H1 (cell line): ENCODE measurements at regions not wholly inside any gene's neighbourhood (a gene's known extent, or its start where the extent isn't known, plus 50 kb on each side); places are given as distances from the start of the nearest gene placed in this dataset.

Source experiments
- CTCF ChIA-PET: fragments of 300-600 bp; sonication (Branson Sonifier 250); formaldehyde crosslinking; loops from one replicate; lab custom pipeline; 2021; ENCODE audit not compliant: partially characterized antibody; lab: Charles Lee
- POLR2A ChIA-PET: fragments of 300-600 bp; sonication (Branson Sonifier 250); formaldehyde crosslinking; loops from one replicate; lab custom pipeline; 2021; ENCODE audit warnings: inconsistent platforms; ENCODE audit not compliant: partially characterized antibody; lab: Charles Lee
- DNase-seq, 2 experiments: peaks; one replicate each; pipeline versions ENCODE4 v3.0.0 to v3.0.0-alpha.2; 2010 to 2022; ENCODE audit warnings: low spot score in 2 of 2, low read depth in 1 of 2, mixed read lengths in 1 of 2
- FAIRE-seq: peaks from 2 replicates; lab custom pipeline; 2011; peaks lifted over from hg19 to GRCh38; lab: Jason Lieb, UNC
- H2AFZ ChIP-seq: 2 replicates; pipeline ENCODE4 v1.8.1; 2012; ENCODE audit warnings: low read length, inconsistent platforms
- H2AK5ac ChIP-seq: 2 replicates; pipeline ENCODE4 v1.6.1; 2013; ENCODE audit warnings: low read depth, low read length
- H2BK120ac ChIP-seq: replicated peaks from 2 replicates; pipeline ENCODE3; 2013; ENCODE audit warnings: low read depth, low read length, inconsistent platforms
- H2BK12ac ChIP-seq: 2 replicates; pipeline ENCODE4 v1.6.1; 2013; ENCODE audit warnings: low read depth, low read length
- H2BK15ac ChIP-seq: 2 replicates; pipeline ENCODE4 v1.6.1; 2013; ENCODE audit warnings: low read length
- H2BK20ac ChIP-seq: 2 replicates; pipeline ENCODE4 v1.6.1; 2013; ENCODE audit warnings: low read length
- H2BK5ac ChIP-seq: 2 replicates; pipeline ENCODE4 v1.6.1; 2013; ENCODE audit warnings: low read depth, low read length
- H3K14ac ChIP-seq: 2 replicates; pipeline ENCODE4 v1.6.1; 2013; ENCODE audit warnings: inconsistent platforms; ENCODE audit not compliant: insufficient read length
- H3K18ac ChIP-seq: 2 replicates; pipeline ENCODE4 v1.6.1; 2013; ENCODE audit warnings: low read length; ENCODE audit errors: extremely low read depth
- H3K23ac ChIP-seq: 2 replicates; pipeline ENCODE4 v1.6.1; 2013; ENCODE audit warnings: inconsistent platforms; ENCODE audit not compliant: insufficient read length
- H3K23me2 ChIP-seq: 2 replicates; pipeline ENCODE4 v1.6.1; 2013; ENCODE audit warnings: low read depth, low read length
- H3K27ac ChIP-seq: 2 replicates; pipeline ENCODE4 v1.6.1; 2011; ENCODE audit warnings: low read depth, low read length, inconsistent platforms
- H3K27me3 ChIP-seq, 4 experiments: replicated peaks in 1 of 4; 1 replicate in 1 of 4; 2 replicates in 3 of 4; pipeline versions ENCODE4 v1.6.1 to v1.8.1; 2011 to 2013; ENCODE audit warnings: low read length in 3 of 4, mild to moderate bottlenecking in 3 of 4, inconsistent platforms in 2 of 4, mixed read lengths in 2 of 4, moderate library complexity in 1 of 4; ENCODE audit not compliant: control insufficient read depth in 3 of 4, insufficient read depth in 3 of 4; ENCODE audit errors: extremely low read depth in 1 of 4
- H3K36me3 ChIP-seq, 4 experiments: 2 replicates each; pipeline versions ENCODE4 v1.6.1 to v1.8.1; 2011 to 2013; ENCODE audit warnings: mild to moderate bottlenecking in 4 of 4, low read length in 3 of 4, moderate library complexity in 2 of 4, control low read depth in 1 of 4, inconsistent platforms in 1 of 4; ENCODE audit not compliant: insufficient read depth in 4 of 4, control insufficient read depth in 2 of 4
- H3K4ac ChIP-seq: replicated peaks from 2 replicates; pipeline ENCODE3; 2013; ENCODE audit warnings: low read length, low read depth, mixed read lengths, inconsistent platforms; ENCODE audit not compliant: insufficient read length
- H3K4me1 ChIP-seq, 4 experiments: replicated peaks in 1 of 4; 1 replicate in 1 of 4; 2 replicates in 3 of 4; pipeline versions ENCODE4 v1.6.1 to v1.8.1; 2011 to 2013; ENCODE audit warnings: low read length in 3 of 4, inconsistent platforms in 2 of 4, mixed read lengths in 1 of 4; ENCODE audit not compliant: insufficient read depth in 4 of 4, control insufficient read depth in 3 of 4
- H3K4me2 ChIP-seq, 2 experiments: 2 replicates each; pipeline versions ENCODE4 v1.6.1 to v1.8.1; 2011 to 2013; ENCODE audit warnings: low read depth in 2 of 2, low read length in 2 of 2, control low read depth in 1 of 2, inconsistent platforms in 1 of 2, mild to moderate bottlenecking in 1 of 2; ENCODE audit not compliant: insufficient read depth in 1 of 2
- H3K4me3 ChIP-seq, 4 experiments: fragments of 200-600, 300-600 bp in 1 of 4; sonication (generic), shearing (Covaris generic), sonication (Bioruptor Twin) in 1 of 4; 2 replicates each; pipeline versions ENCODE4 v1.5.1 to v1.8.1; 2011 to 2016; ENCODE audit warnings: low read length in 4 of 4, low read depth in 3 of 4, control low read depth in 2 of 4, inconsistent platforms in 2 of 4, mild to moderate bottlenecking in 2 of 4, mixed read lengths in 1 of 4, moderate library complexity in 1 of 4; ENCODE audit not compliant: insufficient read depth in 2 of 4; ENCODE audit errors: extremely low read depth in 1 of 4
- H3K56ac ChIP-seq: replicated peaks from 2 replicates; pipeline ENCODE3; 2013; ENCODE audit warnings: low read depth, mild to moderate bottlenecking, mixed read lengths, low read length, inconsistent platforms; ENCODE audit not compliant: insufficient read length
- H3K79me1 ChIP-seq: 2 replicates; pipeline ENCODE4 v1.6.1; 2013; ENCODE audit warnings: low read depth, low read length, control low read depth
- H3K79me2 ChIP-seq, 2 experiments: 2 replicates each; pipeline versions ENCODE4 v1.6.1 to v1.8.1; 2012 to 2013; ENCODE audit warnings: low read length in 2 of 2, mild to moderate bottlenecking in 2 of 2, inconsistent platforms in 1 of 2; ENCODE audit not compliant: insufficient read depth in 2 of 2, control insufficient read depth in 1 of 2
- H3K9ac ChIP-seq, 4 experiments: replicated peaks in 1 of 4; 1 replicate in 1 of 4; 2 replicates in 3 of 4; pipeline versions ENCODE4 v1.6.1 to v1.8.1; 2011 to 2013; ENCODE audit warnings: low read depth in 3 of 4, low read length in 3 of 4, control low read depth in 2 of 4, mild to moderate bottlenecking in 2 of 4, moderate library complexity in 2 of 4, inconsistent platforms in 1 of 4; ENCODE audit errors: extremely low read depth in 1 of 4
- H3K9me3 ChIP-seq, 2 experiments: 2 replicates each; pipeline versions ENCODE4 v1.6.1 to v1.8.1; 2012 to 2013; ENCODE audit warnings: mild to moderate bottlenecking in 2 of 2, moderate library complexity in 2 of 2, control low read depth in 1 of 2, inconsistent platforms in 1 of 2, low read depth in 1 of 2, low read length in 1 of 2, mixed read lengths in 1 of 2; ENCODE audit not compliant: insufficient read depth in 2 of 2
- H4K20me1 ChIP-seq, 2 experiments: replicated peaks in 1 of 2; 2 replicates each; pipeline versions ENCODE3 to v1.8.1; 2011 to 2013; ENCODE audit warnings: inconsistent platforms in 2 of 2, low read length in 2 of 2, mild to moderate bottlenecking in 1 of 2; ENCODE audit not compliant: insufficient read depth in 2 of 2, control insufficient read depth in 1 of 2
- H4K5ac ChIP-seq: 2 replicates; pipeline ENCODE4 v1.6.1; 2013; ENCODE audit warnings: low read length, low read depth, mixed read lengths, inconsistent platforms; ENCODE audit not compliant: insufficient read length
- H4K8ac ChIP-seq: 2 replicates; pipeline ENCODE4 v1.8.0; 2013; ENCODE audit warnings: mild to moderate bottlenecking, moderate library complexity, low read length, inconsistent platforms; ENCODE audit not compliant: insufficient read depth; ENCODE audit errors: extremely low read depth
- H4K91ac ChIP-seq: replicated peaks from 2 replicates; pipeline ENCODE3; 2013; ENCODE audit warnings: low read length, mixed read lengths, inconsistent platforms; ENCODE audit not compliant: insufficient read length
- ATF3 ChIP-seq: IDR thresholded peaks from 2 replicates; pipeline ENCODE4 v1.6.1; 2011; ENCODE audit warnings: low read depth, mild to moderate bottlenecking, low read length; ENCODE audit not compliant: insufficient read depth
- BACH1 ChIP-seq: IDR thresholded peaks from 2 replicates; pipeline ENCODE4 v1.6.1; 2012; ENCODE audit warnings: low read length, improper control_type of control experiment
- BRCA1 ChIP-seq: IDR thresholded peaks from 2 replicates; pipeline ENCODE4 v1.6.1; 2012; ENCODE audit warnings: low read depth, low read length, improper control_type of control experiment
- CHD2 ChIP-seq: IDR thresholded peaks from 2 replicates; pipeline ENCODE4 v1.6.1; 2012; ENCODE audit warnings: low read length, improper control_type of control experiment
- FOSL1 ChIP-seq: IDR thresholded peaks from 2 replicates; pipeline ENCODE4 v1.6.1; 2011; ENCODE audit warnings: mild to moderate bottlenecking, low read depth, low read length, moderate library complexity; ENCODE audit not compliant: insufficient read depth
- GABPA ChIP-seq: IDR thresholded peaks from 2 replicates; pipeline ENCODE4 v1.6.1; 2011; ENCODE audit warnings: mild to moderate bottlenecking, low read length, moderate library complexity, borderline replicate concordance; ENCODE audit not compliant: insufficient read depth
- HDAC2 ChIP-seq, 2 experiments: fragments of 300-600 bp in 1 of 2; sonication (generic) in 1 of 2; IDR thresholded peaks; 2 replicates each; pipeline ENCODE4 v1.6.1; 2011 to 2012; ENCODE audit warnings: low read depth in 2 of 2, low read length in 2 of 2, mild to moderate bottlenecking in 2 of 2, moderate library complexity in 2 of 2, borderline replicate concordance in 1 of 2, inconsistent platforms in 1 of 2
- KDM1A ChIP-seq: fragments of 200-600, 300-600 bp; sonication (generic); IDR thresholded peaks from 2 replicates; pipeline ENCODE4 v1.7.1; 2016; ENCODE audit warnings: mild to moderate bottlenecking, low read length, borderline replicate concordance
- MAX ChIP-seq: IDR thresholded peaks from 2 replicates; pipeline ENCODE4 v1.6.1; 2012; ENCODE audit warnings: inconsistent platforms
- POLR2AphosphoS5 ChIP-seq: IDR thresholded peaks from 2 replicates; pipeline ENCODE4 v1.6.1; 2011; ENCODE audit warnings: low read depth, low read length
- RBBP5 ChIP-seq: IDR thresholded peaks from 2 replicates; pipeline ENCODE4 v1.7.1; 2012; ENCODE audit warnings: low read depth, mild to moderate bottlenecking, inconsistent platforms, low read length, moderate library complexity, borderline replicate concordance
- SP1 ChIP-seq: IDR thresholded peaks from 2 replicates; pipeline ENCODE4 v1.6.1; 2011; ENCODE audit warnings: low read depth, low read length
- SRF ChIP-seq: IDR thresholded peaks from 2 replicates; pipeline ENCODE4 v1.6.1; 2011; ENCODE audit warnings: mild to moderate bottlenecking, low read depth, low read length, moderate library complexity
- TBP ChIP-seq: IDR thresholded peaks from 2 replicates; pipeline ENCODE4 v1.6.1; 2011; ENCODE audit warnings: low read depth, low read length, improper control_type of control experiment
- TEAD4 ChIP-seq: IDR thresholded peaks from 2 replicates; pipeline ENCODE4 v1.6.1; 2012; ENCODE audit warnings: low read depth, low read length, inconsistent platforms, mixed read lengths
- WGBS, 2 experiments: shearing (Covaris generic) in 1 of 2; methylation state at CpG; one replicate each; pipeline versions ENCODE4 v1.1.6 to v1.1.7; 2013 to 2015; ENCODE audit warnings: low lambda C conversion rate in 2 of 2, mixed read lengths in 2 of 2, inconsistent platforms in 1 of 2, low coverage in 1 of 2, missing lambda C conversion rate in 1 of 2; ENCODE audit not compliant: insufficient replicate concordance in 2 of 2, insufficient coverage in 1 of 2, insufficient read length in 1 of 2; ENCODE audit errors: extremely low coverage in 1 of 2, missing lambda C conversion rate in 1 of 2; 5-methylcytosine and 5-hydroxymethylcytosine counted together

- H2BK20ac ChIP-seq: no peak overlapping the region
- no peak overlapping the region for H2BK120ac ChIP-seq
- H2BK12ac ChIP-seq: no peak overlapping the region
- H3K36me3 ChIP-seq: no peaks in the 10 kb centered on the region
- no peak overlapping the region for H4K8ac ChIP-seq
- H4K5ac ChIP-seq: no peak overlapping the region
- no peaks in the 10 kb centered on the region for H3K9me3 ChIP-seq
- POLR2A ChIA-PET: no interaction called here
- H3K23me2 ChIP-seq: no peaks in the 10 kb centered on the region
- no peak overlapping the region for H2BK15ac ChIP-seq
- no peak overlapping the region for H3K4me3 ChIP-seq
- H3K9ac ChIP-seq: no peak overlapping the region
- no peak overlapping the region for H3K14ac ChIP-seq
- CTCF ChIA-PET: interaction anchor here (0.9 kb wide), 1 partner anchor 13 kb away, joined by 4 read pairs; no protein-coding TSS in a partner anchor
- H2AFZ ChIP-seq: no peak overlapping the region
- H3K18ac ChIP-seq: no peak overlapping the region
- no peak overlapping the region for H3K56ac ChIP-seq
- no peaks in the 10 kb centered on the region for H3K79me2 ChIP-seq
- H4K20me1 ChIP-seq: no peaks in the 10 kb centered on the region
- no peak overlapping the region for H4K91ac ChIP-seq
- no peak overlapping the region for H2BK5ac ChIP-seq
- H3K4me2 ChIP-seq: no peak overlapping the region
- H3K4ac ChIP-seq: no peak overlapping the region
- 0 out of 7 replicates have a peak, but pooled peaks cover 0 to 2% (median 0%) of the 10 kb centered on the region in 4 experiments for H3K4me1 ChIP-seq
- H3K23ac ChIP-seq: no peak overlapping the region
- no peak overlapping the region for H2AK5ac ChIP-seq
- FAIRE-seq (no peak), DNase-seq (no peak)
- 96% methylated on average over 2 of the region's 2 CpGs; no CpG with 5 or more reads in 1 of the 2 experiments for WGBS, 2 experiments
- no peak overlapping the region for H3K27ac ChIP-seq
- H3K27me3 ChIP-seq: no peaks in the 10 kb centered on the region
- no peaks in the 10 kb centered on the region; the same call in 1 of the 2 replicates for H3K79me1 ChIP-seq
- no peak for TF ChIP-seq SRF
- no peak for TF ChIP-seq GABPA
- no peak for TF ChIP-seq CHD2
- no peak for TF ChIP-seq SP1
- TF ChIP-seq HDAC2 (IDR thresholded peaks at IDR 0.05; ENCODE audit: borderline replicate concordance in 1 of 2, low read depth in 2 of 2, low read length in 2 of 2): no peak
- TF ChIP-seq BACH1: no peak
- no peak for TF ChIP-seq MAX
- no peak for TF ChIP-seq KDM1A
- no peak for TF ChIP-seq POLR2AphosphoS5
- TF ChIP-seq FOSL1: no peak
- TF ChIP-seq ATF3: no peak
- no peak for TF ChIP-seq TEAD4
- TF ChIP-seq BRCA1: no peak
- TF ChIP-seq TBP: no peak
- TF ChIP-seq RBBP5: no peak
These were observed 90.9 kb upstream of the RNU6-1 start for GRCh38 chr15:67930720-67931119.
